ENCODE measurements at regions not wholly inside any gene's neighbourhood (a gene's known extent, or its start where the extent isn't known, plus 50 kb on each side); places are given as distances from the start of the nearest gene placed in this dataset.

- intact Hi-C loops (cut with micrococcal nuclease), result no loop called here
Observed at GRCh38 chr6:156389296-156389695, 387.9 kb upstream of the ARID1B start.

- intact Hi-C loops (cut with micrococcal nuclease), result no loop called here
Observed at GRCh38 chr6:156387472-156387871, 389.7 kb upstream of the ARID1B start.

GRCh38 chr6:156383059-156383458, 394.1 kb upstream of the ARID1B start:
- intact Hi-C loops (cut with micrococcal nuclease), result no loop called here

GRCh38 chr6:156379392-156380289, 397.5 kb upstream of the ARID1B start:
- intact Hi-C loops (cut with micrococcal nuclease), result no loop called here

GRCh38 chr6:156378853-156379252, 398.3 kb upstream of the ARID1B start:
- intact Hi-C loops (cut with micrococcal nuclease), result no loop called here

- intact Hi-C loops (cut with micrococcal nuclease), result no loop called here
Observed at GRCh38 chr6:156376091-156376490, 401.1 kb upstream of the ARID1B start.

GRCh38 chr6:156359912-156360311, 417.3 kb upstream of the ARID1B start:
- intact Hi-C loops (cut with micrococcal nuclease), result no loop called here

GRCh38 chr6:156352861-156353260, 424.3 kb upstream of the ARID1B start:
- intact Hi-C loops (cut with micrococcal nuclease), result no loop called here

- intact Hi-C loops (cut with micrococcal nuclease), result no loop called here
Observed at GRCh38 chr6:156351346-156351966, 425.7 kb upstream of the ARID1B start.

GRCh38 chr6:156350337-156350736, 426.8 kb upstream of the ARID1B start:
- intact Hi-C loops (cut with micrococcal nuclease), result no loop called here

- intact Hi-C loops (cut with micrococcal nuclease), result no loop called here
Observed at GRCh38 chr6:156348849-156349248, 428.3 kb upstream of the ARID1B start.

- intact Hi-C loops (cut with micrococcal nuclease), result no loop called here
Observed at GRCh38 chr6:156348424-156348823, 428.8 kb upstream of the ARID1B start.

GRCh38 chr6:156347656-156348055, 429.5 kb upstream of the ARID1B start:
- intact Hi-C loops (cut with micrococcal nuclease), result no loop called here

GRCh38 chr6:156347246-156347645, 429.9 kb upstream of the ARID1B start:
- intact Hi-C loops (cut with micrococcal nuclease), result no loop called here

- intact Hi-C loops (cut with micrococcal nuclease), result no loop called here
Observed at GRCh38 chr6:156345700-156346099, 431.5 kb upstream of the ARID1B start.

- intact Hi-C loops (cut with micrococcal nuclease), result no loop called here
Observed at GRCh38 chr6:156344491-156344890, 432.7 kb upstream of the ARID1B start.

GRCh38 chr6:156337801-156338200, 439.4 kb upstream of the ARID1B start:
- intact Hi-C loops (cut with micrococcal nuclease), result no loop called here

- intact Hi-C loops (cut with micrococcal nuclease), result no loop called here
Observed at GRCh38 chr6:156336733-156337132, 440.4 kb upstream of the ARID1B start.

- intact Hi-C loops (cut with micrococcal nuclease), result no loop called here
Observed at GRCh38 chr6:156336089-156336488, 441.1 kb upstream of the ARID1B start.

- intact Hi-C loops (cut with micrococcal nuclease), result no loop called here
Observed at GRCh38 chr6:156334966-156335365, 442.2 kb upstream of the ARID1B start.

GRCh38 chr6:156319707-156320106, 457.5 kb upstream of the ARID1B start:
- intact Hi-C loops (cut with micrococcal nuclease), result no loop called here

- intact Hi-C loops (cut with micrococcal nuclease), result no loop called here
Observed at GRCh38 chr6:156316583-156317125, 460.5 kb upstream of the ARID1B start.

GRCh38 chr6:156315146-156315545, 462.0 kb upstream of the ARID1B start:
- intact Hi-C loops (cut with micrococcal nuclease), result no loop called here

Data from T-helper 2 cell treated with Interferon-gamma antibody and Interleukin-4, amounts not matched to agents 100 ng/mL and 5 ng/mL, for 36 hours (primary cell).